Fibroblast of peridontal ligament (primary cell): ENCODE measurements at regions not wholly inside any gene's neighbourhood (a gene's known extent, or its start where the extent isn't known, plus 50 kb on each side); places are given as distances from the start of the nearest gene placed in this dataset.

Source experiments
- DNase-seq: peaks from one replicate; pipeline ENCODE4 v3.0.0-alpha.2; 2010; ENCODE audit errors: extremely low read depth

- no peak for DNase-seq
Measured at GRCh38 chr1:70888722-70889121, 158.9 kb downstream of the PTGER3 start.

- DNase-seq = no peak
Measured at GRCh38 chr1:70890408-70890807, 157.2 kb downstream of the PTGER3 start.

- DNase-seq = no peak
Measured at GRCh38 chr1:70891051-70891843, 156.4 kb downstream of the PTGER3 start.

GRCh38 chr1:70892140-70892539 is 155.5 kb downstream of the PTGER3 start:
- DNase-seq = no peak

GRCh38 chr1:70892930-70893329 is 154.7 kb downstream of the PTGER3 start:
- DNase-seq = no peak

GRCh38 chr1:70893381-70893780 is 154.2 kb downstream of the PTGER3 start:
- DNase-seq = no peak

GRCh38 chr1:70895531-70895930 is 152.1 kb downstream of the PTGER3 start:
- DNase-seq = no peak

GRCh38 chr1:70896224-70896623 is 151.4 kb downstream of the PTGER3 start:
- DNase-seq = peak; percentile 43

- DNase-seq = no peak
Measured at GRCh38 chr1:70897273-70897672, 150.3 kb downstream of the PTGER3 start.

GRCh38 chr1:70899735-70900134 is 147.9 kb downstream of the PTGER3 start:
- DNase-seq = no peak

- no peak for DNase-seq
Measured at GRCh38 chr1:70902211-70902610, 145.4 kb downstream of the PTGER3 start.

GRCh38 chr1:70906800-70907199 is 140.8 kb downstream of the PTGER3 start:
- DNase-seq = no peak

GRCh38 chr1:70907563-70908310 is 139.9 kb downstream of the PTGER3 start:
- no peak for DNase-seq

GRCh38 chr1:70909262-70909822 is 138.3 kb downstream of the PTGER3 start:
- DNase-seq = no peak

- DNase-seq = no peak
Measured at GRCh38 chr1:70910013-70910412, 137.6 kb downstream of the PTGER3 start.

GRCh38 chr1:70911861-70912260 is 135.8 kb downstream of the PTGER3 start:
- DNase-seq = no peak

GRCh38 chr1:70914224-70914623 is 133.4 kb downstream of the PTGER3 start:
- no peak for DNase-seq

GRCh38 chr1:70915258-70916033 is 132.2 kb downstream of the PTGER3 start:
- DNase-seq = no peak

GRCh38 chr1:70916034-70916427 is 131.6 kb downstream of the PTGER3 start:
- DNase-seq = no peak

- no peak for DNase-seq
Measured at GRCh38 chr1:70919706-70920323, 127.8 kb downstream of the PTGER3 start.
